Epithelial cell of proximal tubule (primary cell): ENCODE measurements at regions not wholly inside any gene's neighbourhood (a gene's known extent, or its start where the extent isn't known, plus 50 kb on each side); places are given as distances from the start of the nearest gene placed in this dataset.

Experiments
- DNase-seq: peaks from one replicate; pipeline ENCODE4 v3.0.0-alpha.2; 2011; ENCODE audit warnings: low read depth
- H3K4me3 ChIP-seq: 2 replicates; pipeline ENCODE4 v1.5.1; 2011; ENCODE audit warnings: low read depth, mild to moderate bottlenecking, low read length
- CTCF ChIP-seq: conservative IDR thresholded peaks from 2 replicates; pipeline ENCODE4 v1.5.1; 2012; ENCODE audit warnings: low read depth, mild to moderate bottlenecking, low read length

DNA sequence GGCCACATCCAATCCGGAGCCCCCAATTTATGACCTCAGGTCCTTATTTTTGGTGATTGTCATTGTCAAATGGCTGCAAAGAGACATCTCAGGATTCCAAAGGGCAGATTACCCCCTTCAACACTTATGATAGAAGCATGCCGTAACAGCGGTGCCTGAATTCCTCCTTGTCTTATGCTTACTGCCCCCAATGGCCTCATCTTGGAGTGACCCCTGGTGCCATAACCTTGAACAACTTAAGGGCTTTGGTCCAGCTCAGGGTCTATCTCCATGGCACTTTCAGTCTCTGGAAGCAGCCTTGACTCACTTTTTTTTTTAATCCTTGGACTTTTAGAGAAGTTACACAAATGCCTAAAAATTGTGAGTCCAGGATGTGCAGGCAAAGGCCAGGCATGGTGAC lies 171.6 kb upstream of the ZNF507 start:
- H3K4me3 ChIP-seq = no peak overlapping the region
- DNase-seq = no peak
- TF ChIP-seq CTCF = no peak

DNA sequence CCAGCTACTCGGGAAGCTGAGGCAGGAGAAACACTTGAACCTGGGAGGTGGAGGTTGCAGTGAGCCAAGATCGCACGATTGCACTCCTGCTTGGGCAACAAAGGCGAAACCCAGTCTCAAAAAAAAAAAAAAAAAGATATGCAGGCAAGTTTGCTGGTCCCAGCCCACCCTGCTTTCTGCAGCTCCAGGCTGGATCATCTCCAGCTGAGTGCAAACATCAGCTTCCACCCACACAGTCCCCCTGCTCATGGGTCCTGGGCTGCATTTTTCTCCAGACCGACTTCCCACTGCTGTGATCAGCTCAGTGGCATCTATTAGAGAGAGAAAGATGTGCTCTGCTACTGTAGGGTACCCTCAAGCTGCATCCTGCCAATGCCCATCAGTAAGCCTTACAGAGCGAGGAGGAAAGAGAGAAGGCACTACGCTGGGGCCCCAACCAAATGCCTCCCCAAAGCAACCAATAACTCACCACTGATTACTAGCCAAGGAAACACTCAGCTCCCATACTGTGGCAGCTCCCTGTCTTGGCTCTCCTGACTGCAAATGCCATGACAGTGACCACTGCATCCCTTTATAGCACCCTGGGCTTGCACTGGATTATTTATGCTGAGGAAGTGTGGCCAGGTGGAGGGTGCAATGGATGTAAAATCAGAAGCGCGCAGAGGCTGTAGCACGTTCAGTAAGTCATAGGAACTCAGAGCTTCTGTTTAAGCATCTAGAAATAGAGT lies 170.9 kb upstream of the ZNF507 start:
- no peak overlapping the region for H3K4me3 ChIP-seq

DNA sequence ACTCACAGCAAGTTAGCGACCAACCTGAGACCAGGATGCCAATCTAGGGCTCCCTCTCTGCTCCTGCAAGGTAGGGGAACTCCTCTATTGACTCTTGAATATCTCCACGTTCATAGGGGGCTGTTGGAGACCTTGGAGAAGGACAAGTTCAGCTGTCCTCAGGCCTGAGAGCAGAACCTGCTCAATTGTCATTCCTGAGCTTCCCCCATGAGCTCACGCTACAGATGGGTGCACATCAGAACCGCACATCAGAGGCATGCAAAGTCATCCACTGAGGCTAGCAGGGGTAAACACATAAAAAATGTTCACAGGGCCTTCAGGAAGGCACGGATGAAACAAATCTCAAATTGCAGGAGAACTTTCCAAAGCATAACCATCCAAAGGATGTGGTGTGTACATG lies 168.8 kb upstream of the ZNF507 start:
- no peak for DNase-seq
- no peak overlapping the region for H3K4me3 ChIP-seq
- no peak for TF ChIP-seq CTCF

More for the DNA sequence above, 170.9 kb upstream of the ZNF507 start:
- TF ChIP-seq CTCF = no peak
- DNase-seq = no peak

- no peak for DNase-seq
- TF ChIP-seq CTCF = no peak
- no peak overlapping the region for H3K4me3 ChIP-seq
Observed at GRCh38 chr19:32177686-32178085, 167.7 kb upstream of the ZNF507 start.

GRCh38 chr19:32178401-32178800 lies 167.0 kb upstream of the ZNF507 start:
- no peak overlapping the region for H3K4me3 ChIP-seq
- no peak for DNase-seq
- no peak for TF ChIP-seq CTCF

GRCh38 chr19:32178956-32179355 lies 166.5 kb upstream of the ZNF507 start:
- TF ChIP-seq CTCF = no peak
- H3K4me3 ChIP-seq = no peak overlapping the region
- DNase-seq = no peak
